DND-41 (cell line): ENCODE measurements at regions not wholly inside any gene's neighbourhood (a gene's known extent, or its start where the extent isn't known, plus 50 kb on each side); places are given as distances from the start of the nearest gene placed in this dataset.

Experiments
- ATAC-seq: fragments of 200-7000 bp; cut with Tn5 transposase; 3 replicates; pipeline ENCODE4 v1.9.1; 2021; ENCODE audit warnings: low read depth; ENCODE audit not compliant: insufficient read depth
- DNase-seq: peaks from one replicate; pipeline ENCODE4 v3.0.0-alpha.2; 2020
- H2AFZ ChIP-seq: 2 replicates; pipeline ENCODE4 v1.6.0; 2012; ENCODE audit warnings: low read depth, low read length
- H3K27ac ChIP-seq: 2 replicates; pipeline ENCODE4 v1.5.1; 2012; ENCODE audit warnings: low read length, inconsistent platforms
- H3K27me3 ChIP-seq: fragments of 200-600 bp; sonication (generic); 2 replicates; pipeline ENCODE4 v1.6.0; 2012; ENCODE audit warnings: low read length, mild to moderate bottlenecking, inconsistent platforms; ENCODE audit not compliant: insufficient read depth, poor library complexity
- H3K36me3 ChIP-seq: 2 replicates; pipeline ENCODE4 v1.5.1; 2012; ENCODE audit warnings: low read length, inconsistent platforms; ENCODE audit not compliant: insufficient read depth
- H3K4me1 ChIP-seq: 2 replicates; pipeline ENCODE4 v1.5.1; 2012; ENCODE audit warnings: mild to moderate bottlenecking, low read length; ENCODE audit not compliant: insufficient read depth
- H3K4me2 ChIP-seq: 2 replicates; pipeline ENCODE4 v1.6.0; 2012; ENCODE audit warnings: mild to moderate bottlenecking, moderate library complexity, low read length, inconsistent platforms; ENCODE audit not compliant: insufficient read depth
- H3K4me3 ChIP-seq, 2 experiments: fragments of 200-600 bp in 1 of 2; shearing (Covaris generic) in 1 of 2; 2 replicates each; pipeline ENCODE4 v1.5.1; 2012 to 2016; ENCODE audit warnings: inconsistent platforms in 2 of 2, low read length in 2 of 2, mild to moderate bottlenecking in 2 of 2, low read depth in 1 of 2, moderate library complexity in 1 of 2
- H3K79me2 ChIP-seq: 2 replicates; pipeline ENCODE4 v1.6.0; 2012; ENCODE audit warnings: low read length, inconsistent platforms; ENCODE audit not compliant: insufficient read depth
- H3K9ac ChIP-seq: 2 replicates; pipeline ENCODE4 v1.6.0; 2012; ENCODE audit warnings: low read depth, mild to moderate bottlenecking, inconsistent platforms, low read length, moderate library complexity
- H3K9me3 ChIP-seq: 2 replicates; pipeline ENCODE4 v1.5.1; 2012; ENCODE audit warnings: low read length, moderate library complexity, mild to moderate bottlenecking, inconsistent platforms; ENCODE audit not compliant: insufficient read depth, severe bottlenecking
- H4K20me1 ChIP-seq: 2 replicates; pipeline ENCODE4 v1.6.0; 2012; ENCODE audit warnings: low read length; ENCODE audit not compliant: insufficient read depth
- CTCF ChIP-seq: IDR thresholded peaks from 2 replicates; pipeline ENCODE4 v1.5.1; 2012; ENCODE audit warnings: borderline replicate concordance, low read length, moderate library complexity, mild to moderate bottlenecking; ENCODE audit not compliant: poor library complexity, severe bottlenecking; ENCODE audit errors: extremely low read depth
- EZH2 ChIP-seq: IDR thresholded peaks from 3 replicates; pipeline ENCODE4 v1.6.1; 2012; ENCODE audit warnings: borderline replicate concordance, low read depth, mild to moderate bottlenecking, moderate library complexity, low read length, inconsistent platforms; ENCODE audit not compliant: severe bottlenecking

DNA sequence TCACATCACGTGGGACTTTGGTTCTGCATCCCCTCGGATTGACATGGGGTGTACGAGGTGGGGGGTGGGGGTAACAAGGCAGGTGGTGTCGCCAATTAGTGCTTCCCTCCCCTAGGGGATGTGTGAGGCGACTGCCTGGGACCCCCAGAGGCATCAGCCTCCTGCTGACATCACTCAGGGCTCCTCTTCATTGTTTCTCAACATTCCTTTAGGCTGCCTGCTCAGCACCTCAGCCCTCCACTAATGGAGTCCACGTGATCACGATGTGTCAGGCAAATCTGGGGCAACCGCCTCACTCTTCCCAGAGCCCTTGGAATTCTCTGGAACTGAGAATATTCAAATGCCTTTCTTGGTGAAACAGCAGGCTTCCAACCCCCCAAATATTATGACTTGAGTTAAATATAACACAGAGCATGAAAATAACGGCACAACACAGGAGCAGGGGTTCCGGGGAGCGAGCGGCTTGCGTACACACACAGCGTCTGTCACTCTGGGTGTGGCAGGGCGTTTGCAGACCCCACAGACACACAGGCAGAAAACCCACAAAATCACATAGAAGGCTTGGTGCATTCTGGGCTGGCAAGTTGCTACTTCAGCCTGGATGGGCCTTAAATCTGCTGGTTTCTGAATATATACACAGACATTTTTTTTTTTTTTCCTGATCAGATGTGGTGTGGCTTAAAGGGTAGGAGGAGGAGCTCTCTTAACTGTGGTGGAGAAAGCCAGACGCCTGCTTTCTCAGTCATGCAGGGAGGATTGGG, 170.1 kb upstream of the CADM1 start:
- no peak for TF ChIP-seq EZH2
- no peak for TF ChIP-seq CTCF
- Histone ChIP-seq H3K27me3 (peaks cover 10% of the 10 kb centered on the region), H3K4me3 (no peak overlapping the region), H4K20me1 (no peaks in the 10 kb centered on the region), H3K4me1 (no peaks in the 10 kb centered on the region), H3K27ac (no peak overlapping the region), H3K4me2 (no peak overlapping the region), H3K9me3 (no peaks in the 10 kb centered on the region), H3K9ac (no peak overlapping the region), H3K79me2 (no peaks in the 10 kb centered on the region), H2AFZ (no peak overlapping the region), H3K36me3 (no peaks in the 10 kb centered on the region)
- DNase-seq = no peak
- ATAC-seq = no peak

- Histone ChIP-seq H3K9ac (no peak overlapping the region), H3K4me2 (no peak overlapping the region), H2AFZ (no peak overlapping the region), H3K27me3 (peaks cover 10% of the 10 kb centered on the region), H3K4me3 (no peak overlapping the region), H3K9me3 (no peaks in the 10 kb centered on the region), H3K79me2 (no peaks in the 10 kb centered on the region), H3K27ac (no peak overlapping the region), H3K36me3 (no peaks in the 10 kb centered on the region), H4K20me1 (no peaks in the 10 kb centered on the region), H3K4me1 (no peaks in the 10 kb centered on the region)
- TF ChIP-seq CTCF = no peak
- no peak for TF ChIP-seq EZH2
- no peak for ATAC-seq
- DNase-seq = no peak
These were observed 169.5 kb upstream of the CADM1 start for GRCh38 chr11:115673720-115674119.

- DNase-seq (no peak), ATAC-seq (no peak)
- no peak overlapping the region for H3K9ac ChIP-seq
- H3K4me3 ChIP-seq = no peak overlapping the region
- no peak overlapping the region for H3K4me2 ChIP-seq
- TF ChIP-seq EZH2 (no peak), CTCF (no peak)
- H2AFZ ChIP-seq = no peak overlapping the region
- H4K20me1 ChIP-seq = no peaks in the 10 kb centered on the region
- H3K27ac ChIP-seq = no peak overlapping the region
- H3K79me2 ChIP-seq = no peaks in the 10 kb centered on the region
- H3K4me1 ChIP-seq = no peaks in the 10 kb centered on the region
- no peaks in the 10 kb centered on the region for H3K36me3 ChIP-seq
- no peaks in the 10 kb centered on the region for H3K9me3 ChIP-seq
- peaks cover 10% of the 10 kb centered on the region for H3K27me3 ChIP-seq
These were observed 168.8 kb upstream of the CADM1 start for GRCh38 chr11:115672999-115673411.

DNA sequence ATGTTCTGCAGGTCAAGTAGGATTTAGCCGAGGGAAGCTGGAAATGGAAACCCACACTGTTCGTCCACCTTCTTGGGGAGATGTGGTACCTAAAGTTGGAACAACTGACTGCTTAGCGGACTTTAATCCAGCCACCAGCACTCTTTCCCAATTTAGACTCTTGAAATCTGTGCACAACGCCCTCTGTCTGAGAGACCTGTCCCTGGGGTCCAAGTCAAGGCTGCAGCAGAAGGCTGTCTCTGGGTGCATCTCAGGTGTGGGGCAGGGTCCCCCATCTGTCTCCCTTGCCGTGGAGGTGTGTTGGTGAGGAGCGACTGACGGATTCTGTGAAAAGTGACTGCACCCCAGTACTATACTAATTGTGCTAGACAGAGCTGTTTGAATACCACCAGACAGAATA, 168.2 kb upstream of the CADM1 start:
- H3K79me2 ChIP-seq = no peaks in the 10 kb centered on the region
- no peak for TF ChIP-seq CTCF
- H3K4me2 ChIP-seq = no peak overlapping the region
- H3K9ac ChIP-seq = no peak overlapping the region
- DNase-seq = no peak
- no peaks in the 10 kb centered on the region for H3K9me3 ChIP-seq
- H3K27me3 ChIP-seq = peaks cover 6% of the 10 kb centered on the region
- no peak overlapping the region for H2AFZ ChIP-seq
- no peak overlapping the region for H3K27ac ChIP-seq
- no peak overlapping the region for H3K4me3 ChIP-seq
- no peaks in the 10 kb centered on the region for H3K4me1 ChIP-seq
- ATAC-seq = no peak
- no peaks in the 10 kb centered on the region for H4K20me1 ChIP-seq
- no peaks in the 10 kb centered on the region for H3K36me3 ChIP-seq
